ENCODE measurements at regions not wholly inside any gene's neighbourhood (a gene's known extent, or its start where the extent isn't known, plus 50 kb on each side); places are given as distances from the start of the nearest gene placed in this dataset.

GRCh38 chr3:164539215-164539614 is 539.1 kb downstream of the SI start:
- no peak for FAIRE-seq

- FAIRE-seq = no peak
These were observed 540.8 kb downstream of the SI start for GRCh38 chr3:164537485-164537884.

- no peak for FAIRE-seq
These were observed 545.0 kb downstream of the SI start for GRCh38 chr3:164533275-164533674.

- no peak for FAIRE-seq
These were observed 552.0 kb downstream of the SI start for GRCh38 chr3:164526250-164526649.

- FAIRE-seq = no peak
These were observed 554.1 kb downstream of the SI start for GRCh38 chr3:164524201-164524600.

DNA sequence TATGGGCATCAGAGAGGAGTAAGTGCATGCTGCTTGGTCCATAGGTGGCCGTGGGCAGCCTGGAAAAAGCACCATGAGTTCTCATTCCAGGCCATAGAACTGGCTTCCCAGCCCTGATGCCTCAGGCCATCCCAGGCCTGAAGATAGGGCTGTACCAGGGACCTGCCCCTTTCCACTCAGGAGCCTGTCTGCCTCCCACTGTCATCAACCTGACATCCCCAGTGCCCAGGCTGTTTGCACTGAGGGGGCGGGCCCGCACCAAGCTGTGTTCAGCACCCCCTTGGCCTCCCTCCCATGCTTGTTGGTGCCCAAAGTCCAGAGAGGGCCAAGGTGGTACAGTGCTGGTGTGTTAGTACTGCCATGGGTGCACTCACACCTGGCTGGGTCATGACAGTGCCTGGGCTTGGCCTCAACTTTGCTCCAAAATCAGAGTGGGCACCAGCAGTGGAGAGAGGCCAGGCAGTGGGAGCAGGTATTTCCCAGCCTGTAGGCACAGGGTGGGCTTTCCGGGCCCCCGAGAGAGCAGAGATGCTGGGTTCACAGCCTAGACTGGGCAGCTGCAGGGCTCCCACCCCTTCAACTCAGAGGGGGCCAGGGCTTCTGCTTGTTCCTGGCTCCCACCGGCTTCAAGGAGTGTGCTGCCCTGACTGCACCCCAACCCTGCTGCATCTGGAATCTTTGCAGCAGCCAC is 556.1 kb downstream of the SI start:
- no peak for FAIRE-seq

DNA sequence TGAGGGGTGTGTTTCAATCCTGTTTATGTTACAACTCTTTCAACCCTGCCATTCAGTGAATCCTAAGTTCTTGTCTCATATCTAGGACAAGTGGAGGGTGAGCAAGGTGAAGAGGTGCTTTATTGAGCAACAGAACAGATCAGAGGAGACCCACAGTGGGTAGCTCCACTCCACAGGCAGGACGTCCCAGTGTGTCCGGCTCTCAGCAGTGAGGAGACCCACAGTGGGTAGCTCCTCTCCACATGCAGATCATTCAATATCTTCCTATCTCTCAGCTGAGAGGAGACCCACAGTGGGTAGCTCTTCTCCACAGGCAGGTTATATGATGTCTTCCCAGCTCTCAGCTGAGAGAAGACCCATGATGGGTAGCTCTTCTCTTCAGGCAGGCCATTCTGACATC is 556.7 kb downstream of the SI start:
- no peak for FAIRE-seq

GRCh38 chr3:164521139-164521538 is 557.2 kb downstream of the SI start:
- no peak for FAIRE-seq

DNA sequence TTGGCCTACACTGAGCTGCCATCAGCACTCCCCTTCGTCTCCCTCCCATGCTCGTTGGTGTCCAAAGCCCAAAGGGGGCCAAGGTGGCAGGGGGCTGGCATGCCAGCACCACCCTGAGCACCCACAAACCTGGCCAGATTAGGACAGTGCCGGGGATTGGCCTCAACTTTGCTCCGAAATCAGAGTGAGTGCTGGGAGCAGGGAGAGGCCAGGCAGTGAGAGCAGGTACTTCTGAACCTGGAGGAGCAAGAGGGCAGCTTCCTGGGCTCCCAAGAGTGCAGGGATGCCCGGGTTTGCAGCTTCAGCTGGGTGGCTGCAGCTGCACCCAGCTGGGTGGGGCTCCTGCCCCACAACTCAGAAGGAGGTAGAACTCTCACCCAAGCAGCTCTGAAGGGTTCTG is 563.0 kb downstream of the SI start:
- no peak for FAIRE-seq

DNA sequence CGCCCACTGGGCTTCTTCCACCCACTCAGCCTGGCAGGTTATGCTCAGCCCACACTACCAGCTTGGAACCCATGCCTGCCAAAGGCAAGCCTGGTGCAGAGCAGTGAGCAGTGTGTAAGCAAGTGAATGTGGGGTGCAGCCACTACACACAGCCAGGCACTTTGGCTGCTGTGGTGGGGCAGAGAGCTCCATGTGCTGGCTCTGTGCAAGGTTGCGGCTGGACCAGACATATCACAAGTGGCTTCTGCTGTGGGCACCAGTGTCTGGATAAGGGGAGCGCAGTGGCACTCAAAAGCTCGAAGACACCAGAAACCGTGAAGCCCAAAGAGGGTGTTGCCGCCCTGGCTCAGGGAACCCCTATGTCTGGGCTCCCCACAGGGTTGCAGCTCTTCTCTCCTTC is 563.7 kb downstream of the SI start:
- FAIRE-seq = no peak

DNA sequence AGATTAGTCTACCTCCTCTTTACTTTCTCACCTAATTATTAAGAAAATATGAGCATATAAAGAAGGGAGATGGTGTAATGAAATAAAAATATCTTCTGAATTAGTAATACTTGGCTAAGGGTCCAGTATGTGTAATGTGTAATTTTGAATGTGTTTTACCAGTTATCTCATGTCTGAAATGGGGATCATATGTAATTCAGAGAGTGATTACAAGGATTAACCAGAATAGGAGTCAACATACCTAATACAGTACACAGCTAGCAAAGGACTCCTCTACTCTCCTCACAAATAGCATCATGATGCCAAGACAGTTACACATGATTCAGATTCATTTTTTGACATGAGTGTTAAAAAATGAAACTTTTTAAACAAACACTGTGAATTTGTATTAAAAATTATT is 570.4 kb downstream of the SI start:
- no peak for FAIRE-seq

GRCh38 chr3:164498917-164499316 is 579.4 kb downstream of the SI start:
- FAIRE-seq = no peak

DNA sequence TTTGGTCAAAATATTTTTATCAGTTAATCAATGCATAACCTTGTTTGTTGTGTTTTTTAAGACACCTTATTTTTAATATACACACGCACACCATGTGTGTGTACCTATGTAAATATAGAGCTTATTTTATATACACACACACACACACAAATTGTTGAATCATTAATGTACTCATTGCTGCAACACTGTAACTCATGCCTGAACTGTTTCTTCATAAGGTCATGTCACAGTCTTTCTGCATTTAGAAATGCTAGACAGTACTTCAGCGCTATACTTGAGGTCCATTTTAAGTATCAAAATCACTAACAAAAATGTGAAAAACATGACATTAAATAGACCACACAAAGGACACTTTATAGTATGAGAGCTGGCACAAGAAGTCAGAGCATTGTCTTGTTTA is 589.4 kb downstream of the SI start:
- FAIRE-seq = no peak

GRCh38 chr3:164486150-164486549 is 592.1 kb downstream of the SI start:
- FAIRE-seq = no peak

DNA sequence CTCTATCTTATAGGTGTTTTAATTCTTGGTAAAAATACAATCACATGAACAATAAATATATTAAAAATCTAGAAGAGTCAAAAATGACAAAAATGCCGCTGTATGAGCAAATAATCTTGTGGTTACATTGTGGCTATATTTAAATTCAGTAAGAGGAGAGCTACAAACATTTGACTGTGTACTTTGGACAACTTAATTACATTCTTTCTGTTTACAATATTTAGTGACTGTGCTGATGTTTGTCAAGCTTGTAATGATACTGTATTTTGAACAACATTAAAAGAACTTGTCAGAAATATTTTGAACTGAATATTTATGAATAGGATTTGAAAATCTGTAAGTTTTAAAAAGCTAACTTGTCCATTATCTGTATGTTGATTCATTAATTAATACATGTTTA is 598.3 kb downstream of the SI start:
- FAIRE-seq = no peak

DNA sequence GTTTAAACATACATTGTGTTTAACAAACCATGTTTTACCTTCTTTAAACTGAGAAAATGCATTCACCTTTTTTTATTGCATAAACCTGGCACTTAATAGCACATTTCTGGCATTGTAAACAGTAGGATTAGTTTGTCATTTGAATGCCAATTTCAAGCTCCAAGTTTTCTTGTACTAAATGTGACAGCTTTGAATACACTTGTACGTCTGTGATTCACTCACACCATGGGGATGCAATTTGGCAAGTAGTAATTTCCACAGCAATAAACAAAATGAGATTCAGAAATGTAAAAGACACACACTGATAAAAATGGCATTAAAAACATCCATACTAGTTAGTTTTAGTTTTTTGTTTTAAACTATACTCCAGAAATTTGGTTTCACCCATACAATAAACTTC is 598.9 kb downstream of the SI start:
- no peak for FAIRE-seq

GRCh38 chr3:164478323-164478722 is 600.0 kb downstream of the SI start:
- no peak for FAIRE-seq

DNA sequence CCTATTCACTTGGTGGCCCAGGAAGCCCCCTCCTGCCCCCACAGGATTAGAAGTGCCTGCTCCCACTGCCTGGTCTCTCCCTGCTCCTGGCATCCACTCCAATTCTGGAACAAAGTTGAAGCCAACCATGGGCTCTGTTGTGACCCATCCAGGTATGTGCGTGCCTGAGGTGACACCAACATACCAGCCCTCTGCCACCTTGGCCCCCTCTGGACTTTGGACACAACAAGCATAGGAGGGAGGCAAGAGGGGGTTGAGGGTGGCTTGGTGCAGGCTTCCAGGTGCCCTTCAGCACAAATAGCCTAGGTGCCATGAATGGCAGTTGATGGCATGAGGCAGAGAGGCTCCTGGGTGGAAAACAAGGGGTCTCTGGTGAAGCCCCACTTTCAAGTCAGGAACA is 600.9 kb downstream of the SI start:
- no peak for FAIRE-seq

GRCh38 chr3:164476631-164477030 is 601.7 kb downstream of the SI start:
- FAIRE-seq = no peak

GRCh38 chr3:164470471-164470870 is 607.8 kb downstream of the SI start:
- FAIRE-seq = no peak

- no peak for FAIRE-seq
These were observed 610.2 kb downstream of the SI start for GRCh38 chr3:164468055-164468454.

GRCh38 chr3:164467007-164467406 is 611.3 kb downstream of the SI start:
- no peak for FAIRE-seq

DNA sequence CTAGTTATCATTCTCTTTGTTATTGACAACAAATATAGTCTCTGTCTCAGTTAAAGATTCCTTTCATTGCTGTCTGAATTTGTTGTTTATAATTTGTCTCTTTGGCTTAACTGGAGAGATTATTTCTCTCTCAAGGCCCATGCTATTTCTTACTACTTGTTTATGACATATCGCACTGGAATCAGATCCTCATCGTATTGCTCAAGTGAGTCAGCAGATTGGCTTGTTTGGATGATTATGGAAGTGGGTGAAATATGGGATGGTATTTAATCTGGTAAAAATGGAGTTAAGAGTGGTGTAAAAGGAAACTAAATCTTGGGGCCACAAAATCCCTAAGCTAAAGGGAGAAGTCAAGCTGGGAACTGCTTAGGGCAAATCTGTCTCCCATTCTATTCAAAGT is 613.1 kb downstream of the SI start:
- no peak for FAIRE-seq

DNA sequence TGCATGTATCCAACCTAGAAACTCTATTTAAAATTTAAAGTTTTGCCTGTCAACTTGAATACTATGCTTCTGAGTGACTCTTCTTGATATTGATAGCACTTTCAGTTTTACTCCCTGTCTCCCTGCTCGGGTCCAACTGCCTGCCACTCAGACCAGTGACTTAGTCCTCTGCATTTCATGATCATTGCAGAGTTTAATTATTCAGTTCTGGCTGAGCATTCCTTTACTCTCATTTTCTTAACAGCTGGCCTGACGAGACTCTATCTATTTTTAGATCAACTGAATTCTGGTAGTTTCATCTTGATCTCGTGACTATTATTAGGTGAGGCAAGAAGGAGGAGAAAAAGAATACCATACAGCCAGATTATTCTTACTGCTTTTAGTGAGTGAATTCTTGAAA is 617.4 kb downstream of the SI start:
- no peak for FAIRE-seq

- no peak for FAIRE-seq
These were observed 618.7 kb downstream of the SI start for GRCh38 chr3:164459521-164460151.

All from islet of Langerhans (tissue), 1 donor.